B cell (primary cell): ENCODE measurements at regions not wholly inside any gene's neighbourhood (a gene's known extent, or its start where the extent isn't known, plus 50 kb on each side); places are given as distances from the start of the nearest gene placed in this dataset.

Experiments used
- ATAC-seq: fragments of 200-7000 bp; cut with Tn5 transposase; one replicate; pipeline ENCODE4 v1.10.0; 2021; ENCODE audit warnings: low read depth, mild to moderate bottlenecking, moderate number of reproducible peaks, moderate library complexity
- CTCF ChIA-PET: fragments of 350-600 bp; sonication (Branson Sonifier 250); formaldehyde crosslinking; loops from one replicate; lab custom pipeline; 2021; ENCODE audit warnings: antibody characterized with exemption, inconsistent platforms; lab: Charles Lee
- POLR2A ChIA-PET: fragments of 350-600 bp; sonication (Branson Sonifier 250); formaldehyde crosslinking; loops from one replicate; lab custom pipeline; 2021; ENCODE audit warnings: antibody characterized with exemption; lab: Charles Lee
- DNase-seq: peaks from one replicate; pipeline ENCODE4 v3.0.0; 2013
- H2AFZ ChIP-seq: 2 replicates; pipeline ENCODE4 v1.6.1; 2012; ENCODE audit warnings: mild to moderate bottlenecking, low read depth, low read length; ENCODE audit not compliant: insufficient read depth, poor library complexity, severe bottlenecking
- H3K27ac ChIP-seq, 2 donors: 1 replicate in 1 of 2; 2 replicates in 1 of 2; pipeline ENCODE4 v1.5.1; 2012 to 2013; ENCODE audit warnings: low read length in 2 of 2, mild to moderate bottlenecking in 2 of 2, moderate library complexity in 1 of 2
- H3K27me3 ChIP-seq, 4 experiments: fragments of 200-600 bp in 1 of 4; sonication (generic) in 1 of 4; replicated peaks in 1 of 4; 1 replicate in 2 of 4; 2 replicates in 2 of 4; pipeline versions ENCODE4 v1.6.1 to v1.7.0; 2013 to 2016; ENCODE audit warnings: low read length in 3 of 4, mild to moderate bottlenecking in 2 of 4, mixed read lengths in 1 of 4, moderate library complexity in 1 of 4; ENCODE audit not compliant: insufficient read depth in 4 of 4, control insufficient read depth in 3 of 4; ENCODE audit errors: control extremely low read depth in 1 of 4
- H3K36me3 ChIP-seq, 2 experiments: replicated peaks in 1 of 2; 1 replicate in 1 of 2; 2 replicates in 1 of 2; pipeline versions ENCODE4 v1.6.1 to v1.7.1; 2013; ENCODE audit warnings: low read length in 1 of 2; ENCODE audit not compliant: insufficient read depth in 2 of 2, control insufficient read depth in 1 of 2; ENCODE audit errors: control extremely low read depth in 1 of 2, extremely low read depth in 1 of 2
- H3K4me1 ChIP-seq, 2 donors: fragments of 200-600 bp in 1 of 2; sonication (generic) in 1 of 2; 1 replicate in 1 of 2; 2 replicates in 1 of 2; pipeline versions ENCODE4 v1.5.1 to v1.6.1; 2013 to 2017; ENCODE audit warnings: low read length in 2 of 2; ENCODE audit not compliant: control insufficient read depth in 2 of 2, insufficient read depth in 2 of 2
- H3K4me2 ChIP-seq: replicated peaks from 2 replicates; pipeline ENCODE3; 2012; ENCODE audit warnings: mild to moderate bottlenecking, low read depth, low read length; ENCODE audit not compliant: poor library complexity, severe bottlenecking
- H3K4me3 ChIP-seq, 5 experiments: fragments of 200-600 bp in 1 of 5; sonication (generic) in 1 of 5; 1 replicate in 3 of 5; 2 replicates in 2 of 5; pipeline versions ENCODE4 v1.5.1 to v1.7.0; 2011 to 2016; ENCODE audit warnings: low read length in 4 of 5, mild to moderate bottlenecking in 4 of 5, low read depth in 2 of 5, control low read depth in 1 of 5, moderate library complexity in 1 of 5; ENCODE audit not compliant: insufficient read depth in 1 of 5; ENCODE audit errors: control extremely low read depth in 1 of 5, extremely low read depth in 1 of 5
- H3K79me2 ChIP-seq: fragments of 200-600 bp; sonication (generic); one replicate; pipeline ENCODE4 v1.6.0; 2016; ENCODE audit warnings: low read length; ENCODE audit not compliant: control insufficient read depth, insufficient read depth
- H3K9ac ChIP-seq: fragments of 200-600 bp; sonication (generic); 2 replicates; pipeline ENCODE4 v1.6.1; 2017; ENCODE audit warnings: mild to moderate bottlenecking, low read length, moderate library complexity
- H3K9me3 ChIP-seq, 3 donors: one replicate each; pipeline versions ENCODE4 v1.6.1 to v1.7.1; 2013; ENCODE audit warnings: low read length in 2 of 3; ENCODE audit not compliant: control insufficient read depth in 2 of 3, insufficient read depth in 1 of 3; ENCODE audit errors: control extremely low read depth in 1 of 3
- H4K20me1 ChIP-seq: 2 replicates; pipeline ENCODE4 v1.6.0; 2012; ENCODE audit warnings: mild to moderate bottlenecking, low read length; ENCODE audit not compliant: insufficient read depth, control insufficient read depth, poor library complexity, severe bottlenecking
- H3K27ac Mint-ChIP-seq: one replicate; pipeline ENCODE4 v1.8.0; 2021; ENCODE audit warnings: mixed read lengths
- H3K27me3 Mint-ChIP-seq: one replicate; pipeline ENCODE4 v1.8.0; 2021; ENCODE audit warnings: mixed read lengths
- H3K4me1 Mint-ChIP-seq: one replicate; pipeline ENCODE4 v1.8.0; 2021; ENCODE audit warnings: mixed read lengths
- H3K4me3 Mint-ChIP-seq: one replicate; pipeline ENCODE4 v1.8.0; 2021; ENCODE audit warnings: mixed read lengths
- H3K9me3 Mint-ChIP-seq: one replicate; pipeline ENCODE4 v1.8.0; 2022; ENCODE audit warnings: mixed read lengths; ENCODE audit not compliant: insufficient read depth
- CTCF ChIP-seq: fragments of 200-600 bp; IDR thresholded peaks from one replicate; pipeline ENCODE4 v1.8.0; 2022; ENCODE audit warnings: antibody characterized with exemption, mild to moderate bottlenecking
- EZH2 ChIP-seq: IDR thresholded peaks from 2 replicates; pipeline ENCODE4 v1.6.1; 2012; ENCODE audit warnings: borderline replicate concordance, low read depth, mild to moderate bottlenecking, moderate library complexity, low read length; ENCODE audit not compliant: insufficient read depth, poor library complexity, severe bottlenecking
- WGBS: methylation state at CpG from one replicate; pipeline ENCODE4 v1.1.5; 2013; ENCODE audit warnings: missing lambda C conversion rate; ENCODE audit not compliant: insufficient coverage; 5-methylcytosine and 5-hydroxymethylcytosine counted together
- intact Hi-C: fragments of 100-400 bp; cut with micrococcal nuclease; formaldehyde crosslinking; loops from one replicate; pipeline ENCODE4 v1.10.0; 2022

- intact Hi-C loops = no loop called here
- Mint-ChIP-seq H3K27me3 (no peaks in the 10 kb centered on the region), H3K4me1 (no peaks in the 10 kb centered on the region), H3K4me3 (no peak overlapping the region), H3K9me3 (peaks cover 3% of the 10 kb centered on the region), H3K27ac (no peak overlapping the region)
- H4K20me1 ChIP-seq = no peaks in the 10 kb centered on the region
- H3K36me3 ChIP-seq = no peaks in the 10 kb centered on the region
- H3K4me3 ChIP-seq = no peak overlapping the region
- peaks cover 0 to 1% (median 0%) of the 10 kb centered on the region in 3 donors for H3K9me3 ChIP-seq
- CTCF ChIA-PET = no interaction called here
- POLR2A ChIA-PET = no interaction called here
- H3K27me3 ChIP-seq = no peaks in the 10 kb centered on the region
- no peaks in the 10 kb centered on the region for H3K4me1 ChIP-seq
- no peak for TF ChIP-seq EZH2
- TF ChIP-seq CTCF = no peak
- H3K27ac ChIP-seq = no peak overlapping the region
- H3K4me2 ChIP-seq = no peak overlapping the region
- WGBS = no CpG with 5 or more reads among the region's 3 CpGs
- H3K79me2 ChIP-seq = no peaks in the 10 kb centered on the region
- H2AFZ ChIP-seq = no peak overlapping the region
- ATAC-seq (no peak), DNase-seq (no peak)
- H3K9ac ChIP-seq = no peak overlapping the region
Measured at GRCh38 chr4:179530958-179531357, 2088.7 kb upstream of the AGA start.

DNA sequence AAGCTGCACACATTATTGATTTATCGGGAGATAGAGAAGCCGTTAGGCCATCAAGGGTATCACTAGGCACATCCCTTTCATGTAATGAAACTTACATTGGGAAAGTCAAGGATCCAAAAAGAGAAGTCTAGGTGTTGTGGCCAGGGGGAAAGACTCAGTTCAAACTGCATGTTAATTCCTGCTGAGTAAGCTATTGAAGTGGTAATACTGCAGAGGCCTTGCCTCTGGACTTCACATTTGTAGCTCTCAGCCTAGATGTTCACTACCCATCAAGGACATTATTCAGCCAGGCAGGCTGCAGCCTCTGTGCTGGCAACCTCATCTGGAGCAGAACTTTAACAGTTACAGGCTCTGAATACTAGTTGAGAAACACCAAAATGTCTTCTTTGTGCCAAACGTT, 2094.5 kb upstream of the AGA start:
- H3K9ac ChIP-seq = no peak overlapping the region
- H2AFZ ChIP-seq = no peak overlapping the region
- no peak for TF ChIP-seq CTCF
- TF ChIP-seq EZH2 = no peak
- H3K4me3 Mint-ChIP-seq = no peak overlapping the region
- H3K4me3 ChIP-seq = no peak overlapping the region
- H3K36me3 ChIP-seq = no peaks in the 10 kb centered on the region
- H3K79me2 ChIP-seq = no peaks in the 10 kb centered on the region
- no peak overlapping the region for H3K4me2 ChIP-seq
- H3K27me3 Mint-ChIP-seq = no peaks in the 10 kb centered on the region
- intact Hi-C loops = no loop called here
- POLR2A ChIA-PET = no interaction called here
- H3K9me3 Mint-ChIP-seq = peaks cover 5% of the 10 kb centered on the region
- no peak overlapping the region for H3K27ac ChIP-seq
- H3K27me3 ChIP-seq = no peaks in the 10 kb centered on the region
- WGBS = 80% methylated on average over 1 of the region's 3 CpGs
- DNase-seq (no peak), ATAC-seq (no peak)
- no peaks in the 10 kb centered on the region for H4K20me1 ChIP-seq
- no peaks in the 10 kb centered on the region for H3K4me1 Mint-ChIP-seq
- CTCF ChIA-PET = no interaction called here
- H3K4me1 ChIP-seq = no peaks in the 10 kb centered on the region
- H3K27ac Mint-ChIP-seq = no peak overlapping the region
- H3K9me3 ChIP-seq = no peaks in the 10 kb centered on the region
